ENCODE measurements at regions not wholly inside any gene's neighbourhood (a gene's known extent, or its start where the extent isn't known, plus 50 kb on each side); places are given as distances from the start of the nearest gene placed in this dataset.

GRCh38 chr4:8728536-8729407 is 136.2 kb downstream of the CPZ start:
- no peak overlapping the region for H3K27ac ChIP-seq (ENCODE audit: low read depth in 1 of 2, low read length in 2 of 2)
- H3K4me1 ChIP-seq (ENCODE audit: control insufficient read depth in 1 of 2, insufficient read depth in 2 of 2, low read length in 2 of 2): no peaks in the 10 kb centered on the region
- intact Hi-C loops (cut with micrococcal nuclease): no loop called here
- Mint-ChIP-seq H3K9me3 (peaks cover 0 to 11% (median 4%) of the 10 kb centered on the region in 7 donors), H3K4me1 (peaks cover 2% of the 10 kb centered on the region), H3K36me3 (no peaks in the 10 kb centered on the region), H3K27me3 (ENCODE audit: low read depth in 3 of 3) (peaks cover 6 to 10% (median 8%) of the 10 kb centered on the region in 3 donors), H3K27ac (no peak overlapping the region), H3K4me3 (no peak overlapping the region)
- H2AFZ ChIP-seq (ENCODE audit: insufficient read depth, low read depth, low read length, poor library complexity, severe bottlenecking): no peak overlapping the region
- H3K4me2 ChIP-seq (replicated peaks; ENCODE audit: extremely low read depth, low read length, poor library complexity, severe bottlenecking): no peak overlapping the region
- H3K9ac ChIP-seq (ENCODE audit: insufficient read depth, low read length, poor library complexity, severe bottlenecking): no peak overlapping the region
- WGBS (ENCODE audit: insufficient coverage): 90% methylated on average over 8 of the region's 21 CpGs
- no peak overlapping the region for H3K4me3 ChIP-seq (replicated peaks in 1 of 3; ENCODE audit: low read depth in 2 of 3, low read length in 3 of 3)
- H3K9me3 ChIP-seq (replicated peaks in 1 of 2; ENCODE audit: control insufficient read depth in 1 of 2, insufficient read depth in 1 of 2, low read length in 2 of 2): no peaks in the 10 kb centered on the region
- DNase-seq: no peak
- H4K20me1 ChIP-seq (ENCODE audit: insufficient read depth, low read length): no peaks in the 10 kb centered on the region
- H3K36me3 ChIP-seq (replicated peaks in 1 of 2; ENCODE audit: control insufficient read depth in 1 of 2, insufficient read depth in 2 of 2, low read length in 2 of 2): no peaks in the 10 kb centered on the region
- no peaks in the 10 kb centered on the region for H3K27me3 ChIP-seq (ENCODE audit: control insufficient read depth in 2 of 2, insufficient read depth in 2 of 2, low read length in 2 of 2)
- H3K79me2 ChIP-seq (ENCODE audit: insufficient read depth, low read length): no peaks in the 10 kb centered on the region
- TF ChIP-seq CTCF (IDR thresholded peaks at IDR 0.05): no peak

GRCh38 chr4:8727546-8728510 is 135.3 kb downstream of the CPZ start:
- Histone ChIP-seq H3K27ac (ENCODE audit: low read depth in 1 of 2, low read length in 2 of 2) (no peak overlapping the region), H3K36me3 (replicated peaks in 1 of 2; ENCODE audit: control insufficient read depth in 1 of 2, insufficient read depth in 2 of 2, low read length in 2 of 2) (no peaks in the 10 kb centered on the region), H3K4me3 (replicated peaks in 1 of 3; ENCODE audit: low read depth in 2 of 3, low read length in 3 of 3) (no peak overlapping the region), H3K4me2 (replicated peaks; ENCODE audit: extremely low read depth, low read length, poor library complexity, severe bottlenecking) (no peak overlapping the region), H3K4me1 (ENCODE audit: control insufficient read depth in 1 of 2, insufficient read depth in 2 of 2, low read length in 2 of 2) (no peaks in the 10 kb centered on the region), H3K9me3 (replicated peaks in 1 of 2; ENCODE audit: control insufficient read depth in 1 of 2, insufficient read depth in 1 of 2, low read length in 2 of 2) (no peaks in the 10 kb centered on the region), H4K20me1 (ENCODE audit: insufficient read depth, low read length) (no peaks in the 10 kb centered on the region), H3K27me3 (ENCODE audit: control insufficient read depth in 2 of 2, insufficient read depth in 2 of 2, low read length in 2 of 2) (no peaks in the 10 kb centered on the region), H3K9ac (ENCODE audit: insufficient read depth, low read length, poor library complexity, severe bottlenecking) (no peak overlapping the region), H3K79me2 (ENCODE audit: insufficient read depth, low read length) (no peaks in the 10 kb centered on the region), H2AFZ (ENCODE audit: insufficient read depth, low read depth, low read length, poor library complexity, severe bottlenecking) (no peak overlapping the region)
- H3K9me3 Mint-ChIP-seq: peaks cover 0 to 6% (median 3%) of the 10 kb centered on the region in 7 donors
- TF ChIP-seq CTCF (IDR thresholded peaks at IDR 0.05): no peak
- WGBS (ENCODE audit: insufficient coverage): 56% methylated on average over 13 of the region's 16 CpGs
- no peak overlapping the region for H3K4me3 Mint-ChIP-seq
- H3K36me3 Mint-ChIP-seq: no peaks in the 10 kb centered on the region
- intact Hi-C loops (cut with micrococcal nuclease): no loop called here
- peak overlapping the region in 2 of 7 donors; percentile 61 to 72 for H3K27ac Mint-ChIP-seq
- H3K27me3 Mint-ChIP-seq (ENCODE audit: low read depth in 3 of 3): peaks cover 6 to 10% (median 8%) of the 10 kb centered on the region in 3 donors
- H3K4me1 Mint-ChIP-seq: peaks cover 2% of the 10 kb centered on the region
- no peak for DNase-seq
